Ishikawa (cell line): ENCODE measurements at regions not wholly inside any gene's neighbourhood (a gene's known extent, or its start where the extent isn't known, plus 50 kb on each side); places are given as distances from the start of the nearest gene placed in this dataset.

Experiments used
- CEBPB ChIP-seq: IDR thresholded peaks from 2 replicates; pipeline ENCODE4 v1.6.1; 2012
- CREB1 ChIP-seq: IDR thresholded peaks from 2 replicates; pipeline ENCODE4 v1.6.1; 2012; ENCODE audit warnings: low read depth
- EGR1 ChIP-seq: IDR thresholded peaks from 2 replicates; pipeline ENCODE4 v1.6.1; 2012
- EP300 ChIP-seq: IDR thresholded peaks from 2 replicates; pipeline ENCODE4 v1.6.1; 2012; ENCODE audit warnings: borderline replicate concordance
- FOXM1 ChIP-seq: IDR thresholded peaks from 2 replicates; pipeline ENCODE4 v1.6.1; 2012; ENCODE audit warnings: low read depth, borderline replicate concordance
- MAX ChIP-seq: IDR thresholded peaks from 2 replicates; pipeline ENCODE4 v1.6.1; 2012
- NFIC ChIP-seq: IDR thresholded peaks from 2 replicates; pipeline ENCODE4 v1.6.1; 2012
- RAD21 ChIP-seq: IDR thresholded peaks from 2 replicates; pipeline ENCODE4 v1.6.1; 2012; ENCODE audit warnings: low read depth
- REST ChIP-seq: IDR thresholded peaks from 2 replicates; pipeline ENCODE4 v1.6.1; 2012; ENCODE audit warnings: low read depth, mild to moderate bottlenecking
- TAF1 ChIP-seq: IDR thresholded peaks from 2 replicates; pipeline ENCODE4 v1.6.1; 2012; ENCODE audit warnings: low read depth, mild to moderate bottlenecking
- TEAD4 ChIP-seq: IDR thresholded peaks from 2 replicates; pipeline ENCODE4 v1.6.1; 2012
- USF1 ChIP-seq: IDR thresholded peaks from 2 replicates; pipeline ENCODE4 v1.6.1; 2012
- YY1 ChIP-seq: IDR thresholded peaks from 2 replicates; pipeline ENCODE4 v1.6.1; 2012; ENCODE audit warnings: low read depth
- ZBTB7A ChIP-seq: IDR thresholded peaks from 2 replicates; pipeline ENCODE4 v1.6.1; 2012; ENCODE audit warnings: low read depth

GRCh38 chr3:117278424-117279190, 569.0 kb downstream of the TUSC7 start:
- TF ChIP-seq NFIC (no peak), TAF1 (no peak), TEAD4 (no peak), YY1 (no peak)

- no peak for TF ChIP-seq CEBPB
- TF ChIP-seq TAF1, result no peak
- TF ChIP-seq NFIC, result no peak
- TF ChIP-seq CREB1, result no peak
- no peak for TF ChIP-seq MAX
These were observed 571.8 kb downstream of the TUSC7 start for GRCh38 chr3:117281371-117281770.

- no peak for TF ChIP-seq CREB1
These were observed 573.0 kb downstream of the TUSC7 start for GRCh38 chr3:117282566-117282965.

GRCh38 chr3:117285737-117286136, 576.2 kb downstream of the TUSC7 start:
- TF ChIP-seq TAF1 (no peak), MAX (no peak), CREB1 (no peak)

GRCh38 chr3:117286488-117286887, 576.9 kb downstream of the TUSC7 start:
- no peak for TF ChIP-seq FOXM1
- no peak for TF ChIP-seq CEBPB
- TF ChIP-seq USF1, result no peak
- no peak for TF ChIP-seq YY1
- no peak for TF ChIP-seq TEAD4
- no peak for TF ChIP-seq ZBTB7A
- TF ChIP-seq MAX, result no peak
- TF ChIP-seq RAD21, result no peak
- no peak for TF ChIP-seq REST
- TF ChIP-seq EGR1, result no peak
- TF ChIP-seq TAF1, result no peak
- TF ChIP-seq CREB1, result no peak
- no peak for TF ChIP-seq EP300

- TF ChIP-seq MAX (no peak), YY1 (no peak), NFIC (no peak), EGR1 (no peak)
These were observed 578.0 kb downstream of the TUSC7 start for GRCh38 chr3:117287602-117288001.

GRCh38 chr3:117291476-117291875, 581.9 kb downstream of the TUSC7 start:
- TF ChIP-seq REST (no peak), FOXM1 (no peak)

- TF ChIP-seq TEAD4 (no peak), EGR1 (no peak), USF1 (no peak), NFIC (no peak), YY1 (no peak), CEBPB (no peak)
These were observed 587.5 kb downstream of the TUSC7 start for GRCh38 chr3:117297065-117297464.
